Kidney epithelial cell (primary cell): ENCODE measurements at regions not wholly inside any gene's neighbourhood (a gene's known extent, or its start where the extent isn't known, plus 50 kb on each side); places are given as distances from the start of the nearest gene placed in this dataset.
"Not testable (repeated sequence)": the region's sequence is repeated elsewhere in the genome, so short reads cannot be mapped to it uniquely, and the experiment has no call there.

ENCODE experiments used
- DNase-seq: peaks from one replicate; pipeline ENCODE4 v3.0.0-alpha.2; 2010; ENCODE audit warnings: low read depth
- H3K27me3 ChIP-seq: 2 replicates; pipeline ENCODE4 v1.6.0; 2011; ENCODE audit warnings: low read length; ENCODE audit not compliant: control insufficient read depth, insufficient read depth
- H3K36me3 ChIP-seq: 2 replicates; pipeline ENCODE4 v1.5.1; 2011; ENCODE audit warnings: low read length; ENCODE audit not compliant: control insufficient read depth, insufficient read depth
- H3K4me3 ChIP-seq: 2 replicates; pipeline ENCODE4 v1.5.1; 2011; ENCODE audit warnings: low read depth, mild to moderate bottlenecking, control low read depth, low read length
- TF ChIP-seq, protein P1 (sequence below): IDR thresholded peaks from 2 replicates; pipeline ENCODE4 v1.5.1; 2011; ENCODE audit warnings: mild to moderate bottlenecking, moderate library complexity, low read length, control low read depth, inconsistent platforms; ENCODE audit not compliant: insufficient read depth, poor library complexity, severe bottlenecking

DNA sequence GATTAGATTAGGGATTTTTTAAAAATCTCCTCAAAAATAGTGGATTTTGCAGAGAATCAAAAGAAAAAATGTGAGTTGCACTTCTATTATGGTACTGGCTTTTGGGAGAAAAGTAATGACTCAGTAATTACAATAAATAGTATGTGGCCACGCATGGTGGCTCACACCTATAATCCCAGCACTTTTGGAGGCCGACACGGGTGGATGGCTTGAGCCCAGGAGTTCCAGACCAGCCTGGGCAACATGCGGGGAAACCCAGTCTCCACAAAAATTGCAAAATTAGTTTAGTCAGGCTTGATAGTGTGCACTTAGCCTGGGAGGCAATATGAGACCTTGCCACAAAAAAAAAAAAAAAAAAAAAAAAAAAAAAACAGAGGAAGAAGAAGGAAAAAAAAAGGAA lies 1098.2 kb downstream of the ZPLD1 start:
- H3K36me3 ChIP-seq: no peaks in the 10 kb centered on the region
- no peak for DNase-seq
- TF ChIP-seq, protein P1, sequence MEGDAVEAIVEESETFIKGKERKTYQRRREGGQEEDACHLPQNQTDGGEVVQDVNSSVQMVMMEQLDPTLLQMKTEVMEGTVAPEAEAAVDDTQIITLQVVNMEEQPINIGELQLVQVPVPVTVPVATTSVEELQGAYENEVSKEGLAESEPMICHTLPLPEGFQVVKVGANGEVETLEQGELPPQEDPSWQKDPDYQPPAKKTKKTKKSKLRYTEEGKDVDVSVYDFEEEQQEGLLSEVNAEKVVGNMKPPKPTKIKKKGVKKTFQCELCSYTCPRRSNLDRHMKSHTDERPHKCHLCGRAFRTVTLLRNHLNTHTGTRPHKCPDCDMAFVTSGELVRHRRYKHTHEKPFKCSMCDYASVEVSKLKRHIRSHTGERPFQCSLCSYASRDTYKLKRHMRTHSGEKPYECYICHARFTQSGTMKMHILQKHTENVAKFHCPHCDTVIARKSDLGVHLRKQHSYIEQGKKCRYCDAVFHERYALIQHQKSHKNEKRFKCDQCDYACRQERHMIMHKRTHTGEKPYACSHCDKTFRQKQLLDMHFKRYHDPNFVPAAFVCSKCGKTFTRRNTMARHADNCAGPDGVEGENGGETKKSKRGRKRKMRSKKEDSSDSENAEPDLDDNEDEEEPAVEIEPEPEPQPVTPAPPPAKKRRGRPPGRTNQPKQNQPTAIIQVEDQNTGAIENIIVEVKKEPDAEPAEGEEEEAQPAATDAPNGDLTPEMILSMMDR: no peak
- no peaks in the 10 kb centered on the region for H3K27me3 ChIP-seq
- H3K4me3 ChIP-seq: no peak overlapping the region

DNA sequence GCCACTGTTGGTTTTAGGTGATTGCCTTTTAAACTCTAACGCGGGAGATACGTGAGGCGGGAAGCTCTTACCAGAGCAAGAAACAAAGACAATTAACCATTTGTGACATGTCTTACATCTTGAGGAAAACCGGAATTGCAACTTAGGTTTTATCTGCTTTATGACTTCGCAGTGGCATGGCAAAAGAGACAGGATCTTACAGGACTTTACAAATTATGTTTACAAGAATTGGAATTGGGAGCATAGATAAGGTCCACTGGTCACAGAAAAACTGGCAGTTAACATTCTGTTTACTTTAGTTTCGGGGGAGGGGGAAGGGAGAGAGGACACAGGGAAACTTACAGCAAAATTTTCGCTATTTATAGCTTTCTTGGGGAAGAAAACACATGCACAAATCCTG lies 1119.6 kb downstream of the ZPLD1 start:
- Histone ChIP-seq H3K36me3 (no peaks in the 10 kb centered on the region), H3K27me3 (no peaks in the 10 kb centered on the region), H3K4me3 (peak overlapping the region; percentile 22)
- TF ChIP-seq, protein P1: no peak
- no peak for DNase-seq

DNA sequence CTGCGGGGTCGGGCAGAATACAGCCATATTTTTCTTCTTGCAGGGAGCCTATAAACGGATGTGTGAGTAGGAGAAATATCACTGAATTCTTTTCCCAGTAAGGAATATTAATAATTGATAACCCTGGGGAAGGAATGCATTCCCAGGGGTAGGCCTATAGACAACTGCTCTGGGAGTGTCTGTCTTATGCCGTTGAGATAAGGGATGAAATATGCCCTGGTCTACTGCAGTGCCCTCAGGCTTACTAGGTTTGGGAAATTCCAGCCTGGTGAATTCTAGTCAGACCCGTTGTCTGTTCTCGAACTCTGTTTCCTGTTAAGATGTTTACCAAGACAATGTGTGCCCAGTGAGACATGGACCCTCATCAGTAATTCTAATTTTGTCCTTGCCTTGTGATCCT lies 1129.3 kb downstream of the ZPLD1 start:
- not testable (repeated sequence) for H3K4me3 ChIP-seq, DNase-seq, H3K36me3 ChIP-seq, H3K27me3 ChIP-seq

DNA sequence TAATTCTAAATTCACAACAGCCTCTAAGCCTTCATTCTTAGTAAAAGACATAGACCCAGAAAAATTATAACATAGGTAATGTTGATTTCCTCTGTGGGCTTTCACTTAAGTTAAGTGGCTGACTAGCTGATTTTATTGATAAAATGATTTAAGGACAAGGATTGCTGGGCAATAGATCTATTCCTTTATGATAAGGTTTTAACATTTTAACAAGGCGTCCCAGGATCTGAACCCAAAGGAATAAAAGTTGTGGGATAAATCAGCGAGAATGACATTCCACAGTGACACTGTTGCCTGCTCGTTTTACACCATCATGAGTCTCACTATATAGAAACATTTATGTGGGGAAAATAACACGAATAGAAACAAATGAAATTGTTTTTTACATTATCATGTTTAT lies 1151.0 kb downstream of the ZPLD1 start:
- DNase-seq: no peak
- Histone ChIP-seq H3K4me3 (no peak overlapping the region), H3K27me3 (no peaks in the 10 kb centered on the region), H3K36me3 (no peaks in the 10 kb centered on the region)
- TF ChIP-seq, protein P1: no peak

DNA sequence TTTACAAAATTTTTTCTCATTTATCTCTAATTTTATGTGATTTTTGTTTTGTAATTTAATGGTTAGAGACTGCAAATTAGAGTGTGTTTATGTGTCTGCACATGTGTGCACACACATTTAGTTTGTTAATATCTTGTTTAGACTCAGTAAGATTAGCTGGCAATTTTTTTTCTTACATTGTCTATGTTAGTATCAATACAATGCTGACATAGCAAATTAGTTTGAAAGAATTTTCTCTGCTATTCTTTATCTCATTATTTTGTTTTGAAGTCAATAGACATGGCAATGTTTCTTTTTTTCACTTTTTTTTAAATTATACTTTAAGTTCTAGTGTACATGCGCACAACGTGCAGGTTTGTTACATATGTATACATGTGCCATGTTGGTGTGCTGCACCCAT lies 1155.0 kb downstream of the ZPLD1 start:
- DNase-seq: no peak
- Histone ChIP-seq H3K27me3 (no peaks in the 10 kb centered on the region), H3K36me3 (no peaks in the 10 kb centered on the region), H3K4me3 (no peak overlapping the region)
- TF ChIP-seq, protein P1: no peak

DNA sequence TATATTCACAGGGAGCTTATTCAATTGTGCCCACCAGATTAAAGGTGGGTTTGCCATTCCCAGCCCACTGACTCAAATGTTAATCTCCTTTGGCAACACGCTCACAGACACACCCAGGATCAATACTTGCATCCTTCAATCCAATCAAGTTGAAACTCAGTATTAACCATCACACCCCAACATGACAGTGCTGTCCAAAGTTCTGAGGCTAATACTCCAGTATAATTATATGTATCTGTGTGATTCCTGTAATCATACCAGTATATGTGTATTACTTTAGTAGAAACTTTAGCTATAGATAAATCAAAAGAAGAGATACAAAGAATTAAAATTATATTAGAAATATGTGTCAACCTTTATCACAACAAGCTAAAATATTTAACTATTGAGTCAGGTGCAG lies 1166.0 kb downstream of the ZPLD1 start:
- DNase-seq: no peak
- TF ChIP-seq, protein P1: no peak
- H3K27me3 ChIP-seq: no peaks in the 10 kb centered on the region
- H3K36me3 ChIP-seq: no peaks in the 10 kb centered on the region
- no peak overlapping the region for H3K4me3 ChIP-seq

DNA sequence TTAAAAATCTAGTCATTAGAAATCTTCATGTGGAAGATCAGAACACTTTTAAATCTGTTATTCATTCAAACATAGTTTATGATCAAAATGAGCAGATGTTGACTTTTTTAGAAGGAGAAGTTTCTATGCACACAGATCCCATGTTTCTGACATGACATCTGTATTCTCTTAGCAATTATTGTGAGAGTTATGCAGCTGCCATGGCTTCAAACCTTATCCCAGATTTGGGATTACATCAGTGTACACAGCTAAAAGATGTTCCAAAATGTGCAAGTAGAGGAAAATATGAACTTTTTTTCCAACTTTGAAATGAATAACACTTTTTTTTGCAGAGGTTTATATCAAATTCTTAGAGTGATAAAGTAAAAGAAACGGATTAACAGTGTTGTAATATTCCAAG lies 1166.9 kb downstream of the ZPLD1 start:
- no peaks in the 10 kb centered on the region for H3K27me3 ChIP-seq
- H3K36me3 ChIP-seq: no peaks in the 10 kb centered on the region
- no peak overlapping the region for H3K4me3 ChIP-seq
- no peak for DNase-seq
- TF ChIP-seq, protein P1: no peak
